Right kidney (tissue), 1 donor: ENCODE measurements at regions not wholly inside any gene's neighbourhood (a gene's known extent, or its start where the extent isn't known, plus 50 kb on each side); places are given as distances from the start of the nearest gene placed in this dataset.
"Not testable (repeated sequence)": the region's sequence is repeated elsewhere in the genome, so short reads cannot be mapped to it uniquely, and the experiment has no call there.

Experiments
- DNase-seq: peaks from one replicate; pipeline ENCODE4 v3.0.0-alpha.2; 2016

GRCh38 chr6:4371207-4371921 is 236.0 kb upstream of the ECI2 start:
- DNase-seq, result no peak

- no peak for DNase-seq
Measured at GRCh38 chr6:4370066-4370465, 234.7 kb upstream of the ECI2 start.

GRCh38 chr6:4369616-4370015 is 234.2 kb upstream of the ECI2 start:
- no peak for DNase-seq

DNA sequence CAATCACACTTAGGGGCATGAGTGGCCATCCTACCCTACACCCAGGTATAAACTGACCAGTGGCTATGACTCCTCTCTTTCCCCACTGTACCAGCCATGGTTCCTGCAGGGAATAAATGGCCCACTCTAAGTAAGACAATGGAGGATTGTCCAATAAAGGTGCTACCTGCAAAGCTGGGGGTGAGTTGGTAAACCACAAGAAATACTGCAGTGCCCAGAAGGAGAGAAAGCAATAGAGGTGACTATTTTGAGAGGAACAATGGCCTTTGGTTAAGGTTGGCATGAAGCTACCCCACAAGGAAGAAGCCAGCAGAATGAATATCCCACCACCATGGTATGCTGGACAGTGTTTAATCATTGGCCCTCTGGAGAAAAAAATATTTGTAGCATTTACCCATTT is 233.3 kb upstream of the ECI2 start:
- DNase-seq, result no peak

DNA sequence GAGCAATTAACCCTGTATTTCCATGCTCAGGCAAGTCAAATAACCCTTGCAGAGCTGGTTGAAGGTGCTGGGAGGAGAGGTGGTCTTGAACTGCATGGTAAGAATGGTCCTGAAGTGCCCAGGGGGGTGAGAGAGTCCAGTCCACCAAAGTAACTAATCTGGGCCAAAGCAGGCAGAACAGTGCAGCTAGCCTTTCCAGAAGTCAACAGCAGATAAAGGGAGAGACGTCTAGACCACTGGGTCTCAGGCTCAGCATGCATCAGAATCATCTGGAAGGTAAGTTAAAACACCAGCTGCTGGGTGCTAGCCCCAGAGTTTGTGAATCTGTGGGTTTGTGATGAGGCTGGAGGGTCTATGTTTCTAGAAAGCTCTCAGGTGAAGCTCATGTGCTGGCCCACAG is 232.3 kb upstream of the ECI2 start:
- no peak for DNase-seq

DNA sequence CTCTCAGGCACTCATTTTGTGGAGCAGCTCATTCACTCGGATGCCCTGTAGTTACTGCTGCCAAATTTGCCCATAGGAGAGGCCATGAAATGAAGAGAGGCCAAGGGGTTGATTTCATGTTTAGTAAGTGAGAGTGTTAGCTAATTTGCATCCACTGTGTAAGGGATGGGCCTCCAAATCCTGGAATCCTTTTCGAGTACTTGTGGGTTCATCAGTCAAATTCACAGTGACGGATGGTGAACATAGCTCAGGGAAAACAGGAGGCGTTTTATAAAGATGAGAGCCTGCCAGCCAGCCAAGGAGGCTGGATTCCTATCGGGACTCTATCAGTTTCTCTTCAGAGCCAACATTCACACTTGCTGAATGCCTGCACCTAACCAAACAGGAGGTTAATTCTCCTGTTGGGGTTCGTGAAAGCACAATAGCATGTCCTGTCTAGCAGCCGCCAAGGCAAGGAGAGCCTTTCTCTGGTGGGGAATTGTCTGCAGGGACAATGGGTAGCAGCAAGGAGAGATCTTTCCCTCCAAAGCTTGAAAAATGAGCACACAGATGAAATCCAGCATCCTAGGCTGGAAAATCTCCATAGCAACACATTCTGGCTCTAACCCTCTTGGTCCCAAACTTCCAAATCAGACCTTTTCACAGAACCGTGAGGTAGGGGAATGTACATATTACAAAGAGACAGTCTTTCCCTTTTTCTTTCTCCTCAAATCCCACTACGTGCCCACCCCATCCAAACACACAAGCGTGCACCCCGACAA is 231.4 kb upstream of the ECI2 start:
- no peak for DNase-seq

DNA sequence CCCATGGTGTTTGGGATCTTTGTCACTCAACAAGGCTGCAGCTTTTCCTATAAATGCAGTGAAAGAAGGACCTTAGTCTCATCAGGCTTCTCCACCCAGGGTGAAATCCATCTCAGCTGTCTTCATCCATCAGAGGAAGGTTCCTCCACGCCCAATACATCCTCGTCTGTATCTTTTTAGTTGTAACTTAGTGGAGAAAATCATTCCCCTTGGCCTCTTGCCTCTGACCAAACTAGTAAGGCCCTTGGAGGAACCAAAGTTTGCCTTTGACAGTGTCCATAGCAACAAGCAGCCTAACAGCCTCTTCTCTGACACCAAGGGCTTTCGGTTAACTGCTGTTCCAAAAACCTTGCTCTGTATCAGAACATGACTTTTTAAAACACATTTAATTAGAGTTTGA is 230.3 kb upstream of the ECI2 start:
- no peak for DNase-seq

- no peak for DNase-seq
Measured at GRCh38 chr6:4364711-4365110, 229.3 kb upstream of the ECI2 start.

GRCh38 chr6:4364172-4364571 is 228.8 kb upstream of the ECI2 start:
- no peak for DNase-seq

DNA sequence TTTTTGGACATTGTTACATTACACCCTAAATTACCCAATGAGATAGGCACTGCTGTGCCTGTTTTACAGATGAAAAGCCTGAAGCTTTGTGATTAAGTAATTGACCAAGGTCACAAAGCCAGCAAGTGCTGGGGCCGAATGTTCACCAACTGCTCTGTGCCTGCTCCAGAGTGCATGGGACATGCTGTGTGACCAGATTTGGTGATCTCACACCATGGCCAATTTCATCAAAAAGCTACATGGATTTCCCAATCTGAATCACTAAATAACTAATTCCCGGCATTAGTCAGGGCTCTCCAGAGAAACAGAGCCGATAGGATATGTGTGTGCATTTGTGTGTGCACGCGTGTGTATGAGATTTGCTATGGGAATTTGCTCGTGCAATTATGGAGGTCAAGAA is 228.3 kb upstream of the ECI2 start:
- DNase-seq, result no peak

- DNase-seq, result no peak
Measured at GRCh38 chr6:4362326-4362725, 227.0 kb upstream of the ECI2 start.

DNA sequence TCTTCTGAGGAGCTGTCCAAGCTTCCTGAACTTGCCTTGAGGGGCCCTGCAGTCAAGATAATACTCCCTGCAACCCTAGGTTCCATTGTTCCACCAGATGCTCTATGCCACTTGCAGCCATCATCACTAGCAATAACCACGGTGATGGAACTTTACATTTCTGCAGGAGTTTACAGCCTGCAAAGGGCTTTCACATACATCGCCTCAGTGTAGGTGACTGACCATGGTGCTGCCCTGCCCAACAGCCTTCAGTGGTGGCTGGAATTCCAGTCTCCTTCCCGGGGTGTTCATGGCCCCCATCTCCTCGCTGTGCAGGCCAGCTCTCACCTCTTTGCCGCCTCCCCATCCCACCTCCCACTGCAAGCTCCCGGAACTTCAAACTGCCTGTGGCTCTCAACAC is 225.5 kb upstream of the ECI2 start:
- no peak for DNase-seq

DNA sequence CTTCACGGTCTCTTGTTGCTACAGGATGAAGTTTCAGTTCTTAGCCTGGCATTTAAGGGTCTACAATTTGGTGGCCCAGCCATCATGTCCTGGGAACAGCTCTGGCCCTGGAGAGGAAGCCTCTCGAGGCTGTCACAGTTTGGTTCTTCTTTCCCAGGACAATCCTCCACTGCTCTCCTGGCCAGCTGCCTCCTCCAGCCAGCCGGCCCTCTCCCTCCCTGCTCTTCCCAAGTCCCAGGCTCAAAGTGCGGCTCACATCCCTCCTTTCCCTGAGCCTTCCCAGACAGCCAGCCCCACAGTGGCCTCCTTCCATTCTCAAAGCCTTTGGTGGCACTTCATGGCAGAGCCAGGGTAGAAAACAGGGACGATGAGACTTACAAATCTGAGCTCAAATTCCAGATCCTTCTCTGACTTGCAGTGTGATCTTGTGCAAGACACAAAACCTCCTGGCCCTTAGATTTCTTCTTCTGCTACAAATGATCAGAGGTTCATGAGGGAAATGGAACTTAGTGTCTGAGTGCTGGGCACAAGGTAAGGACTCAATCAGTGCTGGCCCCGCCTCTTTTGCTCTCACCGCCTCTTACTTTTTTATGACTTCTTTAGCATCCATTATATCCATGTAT is 223.8 kb upstream of the ECI2 start:
- no peak for DNase-seq

- peak; percentile 54 for DNase-seq
Measured at GRCh38 chr6:4358414-4359107, 223.2 kb upstream of the ECI2 start.

DNA sequence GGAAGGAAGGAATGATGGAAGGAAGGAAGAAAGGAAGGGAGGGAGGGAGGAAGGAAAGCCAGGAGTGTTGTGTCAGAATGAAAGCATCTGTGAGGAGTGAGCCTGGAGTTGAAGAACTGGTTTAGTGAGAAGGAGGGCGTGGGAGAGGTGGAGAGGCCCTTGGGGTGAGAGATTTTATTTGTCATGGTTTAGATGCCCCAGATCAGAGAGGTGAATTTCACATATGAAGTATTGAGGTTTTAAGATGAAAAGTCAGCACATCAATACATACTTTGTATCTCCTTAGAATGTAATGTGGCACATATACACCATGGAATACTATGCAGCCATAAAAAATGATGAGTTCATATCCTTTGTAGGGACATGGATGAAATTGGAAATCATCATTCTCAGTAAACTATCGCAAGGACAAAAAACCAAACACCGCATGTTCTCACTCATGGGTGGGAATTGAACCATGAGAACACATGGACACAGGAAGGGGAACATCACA is 222.3 kb upstream of the ECI2 start:
- DNase-seq, result not testable (repeated sequence)

DNA sequence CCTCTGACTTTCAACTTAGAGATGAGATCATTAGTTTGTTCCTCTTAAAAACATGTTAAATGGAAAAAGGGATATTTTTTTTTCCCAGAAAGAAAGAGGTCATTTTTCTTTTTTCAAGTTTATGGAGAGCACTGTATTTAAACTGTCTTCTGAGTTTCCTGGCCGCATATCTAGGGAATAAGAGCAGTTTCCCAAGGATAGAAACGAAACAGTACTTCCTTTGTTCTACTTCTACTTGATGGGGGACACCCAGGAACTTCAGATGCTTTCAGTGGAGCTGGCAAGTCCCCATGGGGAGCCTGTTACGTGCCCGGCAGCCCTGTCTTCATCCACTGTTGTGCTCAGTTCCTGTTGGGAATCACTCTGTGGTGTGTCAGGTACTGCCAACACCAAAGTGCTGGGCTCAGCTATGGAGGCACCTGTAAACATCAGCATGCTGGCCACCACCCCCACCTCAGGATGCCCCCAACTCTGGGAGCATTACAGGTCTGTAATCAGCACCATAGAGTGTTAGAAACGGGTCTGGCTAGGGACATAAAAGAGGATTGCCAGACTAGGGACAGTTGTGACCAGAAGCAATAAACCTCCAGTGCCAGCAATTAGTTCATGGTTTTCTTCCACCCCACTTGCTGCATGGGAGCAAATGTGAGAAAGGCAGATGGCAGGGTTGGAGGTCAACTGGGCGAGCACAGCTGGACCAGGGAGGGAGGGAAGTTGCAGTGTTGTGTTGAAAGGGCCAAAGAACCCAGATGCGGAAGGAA is 221.7 kb upstream of the ECI2 start:
- no peak for DNase-seq

DNA sequence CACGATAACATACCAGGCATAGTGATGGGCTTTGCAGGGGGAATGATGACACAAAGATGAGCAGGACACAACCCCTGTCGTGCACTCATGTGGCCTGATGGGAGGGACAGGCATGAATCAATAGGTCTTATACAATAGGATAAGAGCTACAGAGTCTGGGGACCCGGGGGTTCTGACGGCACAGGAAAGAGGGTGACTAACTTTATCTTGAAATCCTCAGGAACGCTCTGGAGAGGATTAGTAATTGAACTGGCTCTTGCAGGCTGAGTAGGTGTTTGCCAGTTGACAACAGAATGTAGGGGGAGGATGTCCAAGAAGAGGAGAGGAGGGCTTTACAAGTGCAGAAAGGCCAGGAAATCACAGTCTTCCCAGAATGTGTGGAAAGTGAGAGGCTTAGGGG is 219.9 kb upstream of the ECI2 start:
- DNase-seq, result no peak

GRCh38 chr6:4354181-4354580 is 218.8 kb upstream of the ECI2 start:
- DNase-seq, result no peak

DNA sequence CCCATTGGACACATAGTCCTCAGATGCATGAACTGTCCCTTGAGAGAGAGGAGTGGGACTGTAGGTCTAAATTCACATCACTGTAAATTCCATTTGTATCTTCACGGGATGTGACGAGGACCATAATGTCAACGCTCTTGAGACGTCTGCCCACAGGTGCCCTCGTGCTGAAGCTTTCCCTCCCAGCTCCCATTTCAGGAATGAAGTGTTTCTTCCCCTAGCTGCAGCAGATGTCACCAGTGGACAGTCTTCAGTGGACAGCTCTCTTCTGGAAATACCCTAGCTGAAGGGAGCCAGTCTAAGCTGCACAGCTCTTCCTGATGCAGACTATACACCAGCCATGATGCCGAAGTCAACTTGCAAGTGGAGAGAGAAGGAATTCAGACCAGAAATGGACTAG is 217.4 kb upstream of the ECI2 start:
- no peak for DNase-seq

DNA sequence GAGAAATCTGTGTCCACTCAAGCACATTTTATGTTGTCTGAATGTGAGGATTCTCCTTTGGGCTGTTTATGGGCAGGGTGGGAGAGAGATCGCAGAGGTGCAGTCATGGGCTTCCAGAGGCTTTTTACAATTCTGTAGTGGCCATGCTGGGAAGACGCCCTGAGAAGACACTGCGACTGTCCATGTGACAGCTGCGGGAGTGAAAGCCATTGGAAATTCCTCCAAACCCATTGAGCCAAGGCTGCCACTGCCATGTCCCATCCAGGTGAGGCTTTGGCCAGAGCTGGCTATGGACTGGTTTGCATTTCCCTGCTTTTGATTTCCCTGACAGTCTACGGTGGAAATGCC is 216.9 kb upstream of the ECI2 start:
- DNase-seq, result no peak

- DNase-seq, result no peak
Measured at GRCh38 chr6:4351520-4352321, 216.3 kb upstream of the ECI2 start.
